Stomach (tissue), 8 donors: ENCODE measurements at regions not wholly inside any gene's neighbourhood (a gene's known extent, or its start where the extent isn't known, plus 50 kb on each side); places are given as distances from the start of the nearest gene placed in this dataset.
"Not testable (repeated sequence)": the region's sequence is repeated elsewhere in the genome, so short reads cannot be mapped to it uniquely, and the experiment has no call there.

ENCODE experiments used
- DNase-seq, 2 donors: peaks; one replicate each; pipeline versions ENCODE4 v3.0.0 to v3.0.0-alpha.2; 2013 to 2019
- H3K27ac ChIP-seq, 5 donors: fragments of 200-600 bp in 4 of 5; sonication (generic) in 4 of 5; one replicate each; pipeline ENCODE4 v1.5.1; 2013 to 2019; ENCODE audit warnings: mild to moderate bottlenecking in 1 of 5, moderate library complexity in 1 of 5
- H3K27me3 ChIP-seq, 3 donors: fragments of 200-600 bp; sonication (generic); one replicate each; pipeline ENCODE4 v1.5.1; 2017 to 2019; ENCODE audit warnings: mixed run types in 1 of 3
- H3K36me3 ChIP-seq, 4 donors: fragments of 200-600 bp; sonication (generic); 1 replicate in 3 of 4; 2 replicates in 1 of 4; pipeline ENCODE4 v1.5.1; 2016 to 2019
- H3K4me1 ChIP-seq, 4 donors: fragments of 200-600 bp; sonication (generic); one replicate each; pipeline ENCODE4 v1.5.1; 2016 to 2019
- H3K4me3 ChIP-seq, 4 donors: fragments of 200-600 bp; sonication (generic) in 3 of 4; one replicate each; pipeline ENCODE4 v1.5.1; 2016 to 2019; ENCODE audit warnings: mild to moderate bottlenecking in 1 of 4
- H3K9me3 ChIP-seq, 4 donors: fragments of 200-600 bp; sonication (generic); one replicate each; pipeline ENCODE4 v1.5.1; 2016 to 2019
- EP300 ChIP-seq: sonication (generic); formaldehyde crosslinking; IDR thresholded peaks from one replicate; pipeline ENCODE4 v1.6.1; 2017; ENCODE audit warnings: antibody characterized with exemption
- POLR2A ChIP-seq, 4 donors: fragments of 450-650 bp; IDR thresholded peaks; one replicate each; pipeline ENCODE4 v1.6.1; 2016; ENCODE audit warnings: antibody characterized with exemption in 4 of 4, control low read depth in 2 of 4, mild to moderate bottlenecking in 1 of 4, moderate library complexity in 1 of 4
- POLR2AphosphoS5 ChIP-seq, 3 donors: sonication (generic); formaldehyde crosslinking; IDR thresholded peaks; one replicate each; pipeline ENCODE4 v1.6.1; 2016; ENCODE audit warnings: antibody characterized with exemption in 3 of 3
- WGBS, 5 donors: extraction: QIAGEN DNeasy Blood & Tissue Kit in 3 of 5; methylation state at CpG; one replicate each; pipeline versions ENCODE4 v1.1.5 to v1.1.7; 2013 to 2018; 5-methylcytosine and 5-hydroxymethylcytosine counted together
- intact Hi-C: fragments of 100-400 bp; cut with DNase I; formaldehyde crosslinking; loops from one replicate; pipeline ENCODE4 v1.15.1; 2023; ENCODE audit warnings: low total_unique reads
- TF ChIP-seq, protein P1 (sequence below), 7 experiments: fragments of 450-650 bp in 4 of 7; fragments of 200-600 bp in 3 of 7; sonication (generic) in 3 of 7; IDR thresholded peaks; one replicate each; pipeline ENCODE4 v1.5.1; 2016 to 2019; ENCODE audit warnings: antibody characterized with exemption in 7 of 7, control low read depth in 2 of 7, mild to moderate bottlenecking in 1 of 7
- donor health status: healthy with polysubstance abuse.
- donor health status: Bipolar disorder and iron deficiency.
- donor health status: healthy.

DNA sequence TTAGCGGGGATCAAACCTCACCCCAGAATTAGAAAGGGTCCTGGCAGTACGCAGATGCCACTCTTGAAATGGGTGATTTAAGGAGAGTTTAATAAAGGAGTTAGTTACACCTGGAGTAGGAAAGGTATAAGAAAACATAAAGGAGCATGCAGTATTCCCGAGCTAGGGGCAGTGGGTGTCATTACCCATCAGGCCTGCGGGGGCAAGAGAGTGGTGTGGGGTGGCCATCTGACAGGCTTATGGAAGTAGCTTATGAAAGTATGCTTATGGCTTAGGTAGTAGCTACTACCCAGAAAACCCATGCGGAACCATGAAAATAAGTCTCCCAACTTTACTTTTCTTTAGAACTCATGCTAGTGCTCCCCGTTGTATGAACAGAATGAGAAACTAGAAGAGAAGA lies 568.9 kb upstream of the ACVR2A start:
- whole genome bisulfite sequencing, 5 donors = 80 to 96% (median 90%) methylated on average over 6 of the region's 6 CpGs
- H3K27ac ChIP-seq = no peak overlapping the region
- no peaks in the 10 kb centered on the region for H3K9me3 ChIP-seq
- H3K27me3 ChIP-seq = no peaks in the 10 kb centered on the region
- H3K4me1 ChIP-seq = peaks cover 0 to 8% (median 0%) of the 10 kb centered on the region in 4 donors
- no peak for DNase-seq
- intact Hi-C loops = no loop called here
- H3K4me3 ChIP-seq = no peak overlapping the region
- no peaks in the 10 kb centered on the region for H3K36me3 ChIP-seq
- TF ChIP-seq EP300 = no peak
- TF ChIP-seq, protein P1, sequence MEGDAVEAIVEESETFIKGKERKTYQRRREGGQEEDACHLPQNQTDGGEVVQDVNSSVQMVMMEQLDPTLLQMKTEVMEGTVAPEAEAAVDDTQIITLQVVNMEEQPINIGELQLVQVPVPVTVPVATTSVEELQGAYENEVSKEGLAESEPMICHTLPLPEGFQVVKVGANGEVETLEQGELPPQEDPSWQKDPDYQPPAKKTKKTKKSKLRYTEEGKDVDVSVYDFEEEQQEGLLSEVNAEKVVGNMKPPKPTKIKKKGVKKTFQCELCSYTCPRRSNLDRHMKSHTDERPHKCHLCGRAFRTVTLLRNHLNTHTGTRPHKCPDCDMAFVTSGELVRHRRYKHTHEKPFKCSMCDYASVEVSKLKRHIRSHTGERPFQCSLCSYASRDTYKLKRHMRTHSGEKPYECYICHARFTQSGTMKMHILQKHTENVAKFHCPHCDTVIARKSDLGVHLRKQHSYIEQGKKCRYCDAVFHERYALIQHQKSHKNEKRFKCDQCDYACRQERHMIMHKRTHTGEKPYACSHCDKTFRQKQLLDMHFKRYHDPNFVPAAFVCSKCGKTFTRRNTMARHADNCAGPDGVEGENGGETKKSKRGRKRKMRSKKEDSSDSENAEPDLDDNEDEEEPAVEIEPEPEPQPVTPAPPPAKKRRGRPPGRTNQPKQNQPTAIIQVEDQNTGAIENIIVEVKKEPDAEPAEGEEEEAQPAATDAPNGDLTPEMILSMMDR (IDR thresholded peaks at IDR 0.05) = peak in 1 of 7 experiments; percentile 8

DNA sequence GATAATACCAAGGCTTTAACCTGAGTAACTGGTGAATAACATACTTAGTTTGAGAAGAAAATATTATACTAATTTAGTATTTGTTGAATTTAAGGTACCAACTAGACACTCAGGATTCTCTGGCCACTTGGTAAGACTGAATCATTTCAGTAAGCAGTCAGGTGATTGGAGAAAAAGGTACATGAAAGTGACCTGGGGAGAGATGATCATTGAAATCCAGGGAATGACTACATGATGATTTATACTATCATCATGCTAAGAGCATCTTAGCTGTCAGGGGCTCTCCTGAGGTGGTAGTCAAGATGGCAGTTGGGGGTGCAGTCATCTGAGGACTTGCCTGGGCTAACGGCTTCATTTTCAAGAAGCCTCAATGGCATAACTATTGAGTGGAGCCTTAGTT lies 571.2 kb upstream of the ACVR2A start:
- TF ChIP-seq POLR2AphosphoS5 (IDR thresholded peaks at IDR 0.05) (no peak), EP300 (no peak)
- TF ChIP-seq, protein P1 (IDR thresholded peaks at IDR 0.05) = no peak

DNA sequence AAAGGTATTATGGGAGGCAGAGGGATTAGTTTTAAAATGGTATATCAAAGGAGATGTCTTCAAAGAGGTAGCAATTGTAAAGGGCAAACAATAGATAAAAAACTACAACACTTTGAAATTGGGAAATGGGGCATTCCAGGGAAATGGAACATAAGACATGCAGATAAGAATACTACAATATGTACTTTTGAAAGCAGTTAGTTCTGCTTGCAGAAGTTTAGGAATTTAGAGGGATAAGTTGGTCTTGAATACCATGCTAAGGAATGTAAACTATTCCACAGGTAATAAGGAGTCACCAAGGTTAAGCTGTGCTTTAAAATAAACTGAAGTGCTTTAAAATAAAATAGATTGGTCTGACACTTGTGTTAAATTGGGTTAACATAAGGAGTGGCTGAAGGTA lies 571.7 kb upstream of the ACVR2A start:
- Histone ChIP-seq H3K4me3 (no peak overlapping the region), H3K36me3 (no peaks in the 10 kb centered on the region), H3K27ac (no peak overlapping the region), H3K4me1 (no peaks in the 10 kb centered on the region), H3K9me3 (peaks cover 0 to 20% (median 10%) of the 10 kb centered on the region in 4 donors), H3K27me3 (no peaks in the 10 kb centered on the region)
- TF ChIP-seq, protein P1 (IDR thresholded peaks at IDR 0.05) = no peak
- TF ChIP-seq POLR2A (IDR thresholded peaks at IDR 0.05) (no peak), EP300 (no peak), POLR2AphosphoS5 (IDR thresholded peaks at IDR 0.05) (no peak)
- intact Hi-C loops = no loop called here
- no peak for DNase-seq

More for the DNA sequence above, 571.2 kb upstream of the ACVR2A start:
- H3K9me3 ChIP-seq = peaks cover 0 to 16% (median 9%) of the 10 kb centered on the region in 4 donors
- 89 to 100% (median 97%) methylated on average over 1 of the region's 1 CpG for WGBS, 5 donors
- no peak overlapping the region for H3K4me3 ChIP-seq
- no peak overlapping the region for H3K27ac ChIP-seq
- peaks cover 0 to 5% (median 0%) of the 10 kb centered on the region in 4 donors for H3K4me1 ChIP-seq
- intact Hi-C loops = no loop called here
- DNase-seq = no peak
- H3K27me3 ChIP-seq = no peaks in the 10 kb centered on the region
- no peaks in the 10 kb centered on the region for H3K36me3 ChIP-seq

GRCh38 chr2:147269581-147269980 lies 575.2 kb upstream of the ACVR2A start:
- H3K4me1 ChIP-seq, H3K4me3 ChIP-seq, H3K27ac ChIP-seq, H3K27me3 ChIP-seq, intact Hi-C loops, H3K36me3 ChIP-seq, DNase-seq: not testable (repeated sequence)
- peaks cover 0 to 36% (median 10%) of the 10 kb centered on the region in 4 donors for H3K9me3 ChIP-seq
- 87 to 95% (median 91%) methylated on average over 2 of the region's 2 CpGs for WGBS, 5 donors

DNA sequence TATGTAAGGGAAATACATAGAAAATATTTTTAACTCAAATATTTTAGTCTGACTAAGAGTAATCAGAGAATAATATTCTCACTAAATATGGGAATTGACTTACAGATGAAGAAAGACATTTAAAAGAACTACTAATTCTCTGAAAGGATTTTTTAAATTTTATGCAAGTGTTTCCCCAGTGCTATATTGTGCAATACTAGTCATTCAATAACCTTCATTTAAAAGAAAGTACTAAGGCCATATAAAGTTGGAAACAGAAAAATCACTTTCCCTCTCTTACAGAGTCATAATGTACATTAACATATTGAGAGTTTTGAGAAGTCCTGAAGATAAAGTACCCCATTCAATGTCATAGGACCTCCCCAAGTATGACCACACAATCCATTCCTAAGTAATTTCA lies 584.6 kb upstream of the ACVR2A start:
- TF ChIP-seq POLR2AphosphoS5 (IDR thresholded peaks at IDR 0.05) (no peak), EP300 (no peak), POLR2A (IDR thresholded peaks at IDR 0.05) (no peak)
- TF ChIP-seq, protein P1 (IDR thresholded peaks at IDR 0.05) = no peak
- peaks cover 0 to 8% (median 0%) of the 10 kb centered on the region in 4 donors for H3K4me1 ChIP-seq

More for the DNA sequence above, 584.6 kb upstream of the ACVR2A start:
- intact Hi-C loops = no loop called here
- H3K27ac ChIP-seq = no peak overlapping the region
- no peaks in the 10 kb centered on the region for H3K36me3 ChIP-seq
- no peaks in the 10 kb centered on the region for H3K27me3 ChIP-seq
- no peaks in the 10 kb centered on the region for H3K9me3 ChIP-seq
- H3K4me3 ChIP-seq = no peak overlapping the region
- no peak for DNase-seq
